A549 (cell line): ENCODE measurements at regions not wholly inside any gene's neighbourhood (a gene's known extent, or its start where the extent isn't known, plus 50 kb on each side); places are given as distances from the start of the nearest gene placed in this dataset.
A peak's percentile ranks its signal among the peaks of the same experiment; 100 is the strongest.

Experiments
- ATAC-seq, 2 experiments: fragments of 200-7000 bp in 1 of 2; fragments of >200 bp in 1 of 2; cut with Nextera tagmentation in 1 of 2; cut with Tn5 transposase in 1 of 2; 3 replicates each; pipeline versions ENCODE4 v1.8.0 to v1.9.1; 2018 to 2020; ENCODE audit warnings: mild to moderate bottlenecking in 1 of 2, moderate library complexity in 1 of 2
- CTCF ChIA-PET: fragments of 300-600 bp; sonication (Branson Sonifier 250); formaldehyde crosslinking; extraction: SDS; loops from one replicate; lab custom pipeline; 2021; ENCODE audit warnings: antibody characterized with exemption, inconsistent platforms; lab: Yijun Ruan, JAX
- POLR2A ChIA-PET: fragments of 350-600 bp; formaldehyde crosslinking; extraction: SDS; loops from one replicate; lab custom pipeline; 2021; ENCODE audit warnings: antibody characterized with exemption, inconsistent platforms; lab: Yijun Ruan, JAX
- DNase-seq, 2 experiments: peaks; one replicate each; pipeline versions ENCODE4 v3.0.0 to v3.0.0-alpha.2; 2011 to 2016; ENCODE audit warnings: low read depth in 1 of 2, low spot score in 1 of 2
- FAIRE-seq: peaks from 2 replicates; lab custom pipeline; 2011; peaks lifted over from hg19 to GRCh38; lab: Jason Lieb, UNC
- H3K27ac ChIP-seq, 2 experiments: fragments of >200 bp; sonication (Bioruptor Twin); formaldehyde crosslinking; 3 replicates each; pipeline ENCODE4 v1.5.1; 2016 to 2017
- H3K4me1 ChIP-seq: fragments of >200 bp; sonication (Bioruptor Twin); formaldehyde crosslinking; 3 replicates; pipeline ENCODE4 v1.6.1; 2016
- H3K4me2 ChIP-seq: fragments of >200 bp; sonication (Bioruptor Twin); formaldehyde crosslinking; 3 replicates; pipeline ENCODE4 v1.6.1; 2016
- H3K4me3 ChIP-seq: fragments of >200 bp; sonication (Bioruptor Twin); formaldehyde crosslinking; 3 replicates; pipeline ENCODE4 v1.5.1; 2016
- H3K9me3 ChIP-seq: fragments of >200 bp; sonication (Bioruptor Twin); formaldehyde crosslinking; 3 replicates; pipeline ENCODE4 v1.6.1; 2016
- CHD2 ChIP-seq: fragments of 150-350 bp; IDR thresholded peaks from 2 replicates; pipeline ENCODE4 v1.6.1; 2014; ENCODE audit warnings: low read length; ENCODE audit not compliant: partially characterized antibody
- EHMT2 ChIP-seq: fragments of 200-600 bp; sonication (generic); IDR thresholded peaks from 2 replicates; pipeline ENCODE4 v1.6.1; 2016; ENCODE audit warnings: antibody characterized with exemption, low read depth, mild to moderate bottlenecking, moderate library complexity
- FOSB ChIP-seq: fragments of 250-450 bp; sonication (Bioruptor Pico); IDR thresholded peaks from 2 replicates; pipeline ENCODE4 v1.5.0; 2020; ENCODE audit warnings: mild to moderate bottlenecking, moderate library complexity
- FOSL2 ChIP-seq, 2 experiments: fragments of 450-650 bp in 1 of 2; fragments of >200 bp in 1 of 2; sonication (Bioruptor Twin) in 1 of 2; formaldehyde crosslinking; IDR thresholded peaks; 2 replicates each; pipeline versions ENCODE4 v1.5.0 to v1.6.1; 2016 to 2020; ENCODE audit warnings: mild to moderate bottlenecking in 1 of 2, moderate library complexity in 1 of 2
- HOXB5 ChIP-seq: fragments of 250-450 bp; sonication (Bioruptor Pico); IDR thresholded peaks from 2 replicates; pipeline ENCODE4 v1.5.0; 2020; ENCODE audit warnings: mild to moderate bottlenecking, moderate library complexity
- KDM5A ChIP-seq: fragments of 200-600 bp; sonication (generic); IDR thresholded peaks from 2 replicates; pipeline ENCODE4 v1.6.1; 2016; ENCODE audit warnings: antibody characterized with exemption, mild to moderate bottlenecking
- PBX3 ChIP-seq: IDR thresholded peaks from 2 replicates; pipeline ENCODE4 v1.6.1; 2012
- PHF8 ChIP-seq: fragments of 200-600 bp; sonication (generic); IDR thresholded peaks from 2 replicates; pipeline ENCODE4 v1.6.1; 2016; ENCODE audit warnings: low read depth, mild to moderate bottlenecking, antibody characterized with exemption, moderate library complexity, borderline replicate concordance
- RAD21 ChIP-seq, 2 experiments: fragments of >200 bp in 1 of 2; sonication (Bioruptor Twin) in 1 of 2; formaldehyde crosslinking in 1 of 2; IDR thresholded peaks in 1 of 2; conservative IDR thresholded peaks in 1 of 2; 2 replicates in 1 of 2; 3 replicates in 1 of 2; pipeline ENCODE4 v1.6.1; 2012 to 2018; ENCODE audit warnings: inconsistent platforms in 1 of 2
- RNF2 ChIP-seq: fragments of 200-600 bp; sonication (generic); IDR thresholded peaks from 2 replicates; pipeline ENCODE4 v1.6.1; 2016; ENCODE audit warnings: low read depth, mild to moderate bottlenecking, antibody characterized with exemption, moderate library complexity, borderline replicate concordance
- WGBS: methylation state at CpG from one replicate; pipeline ENCODE4 v1.1.6; 2017; ENCODE audit errors: missing lambda C conversion rate; 5-methylcytosine and 5-hydroxymethylcytosine counted together
- TF ChIP-seq, protein P1 (sequence below): fragments of 250-450 bp; sonication (Bioruptor Pico); IDR thresholded peaks from 2 replicates; pipeline ENCODE4 v1.5.0; 2021; ENCODE audit warnings: mild to moderate bottlenecking, moderate library complexity, borderline replicate concordance
- TF ChIP-seq, protein P2 (sequence below): fragments of 150-350 bp; IDR thresholded peaks from 2 replicates; pipeline ENCODE4 v1.6.1; 2014; ENCODE audit warnings: low read depth, mild to moderate bottlenecking, low read length
- TF ChIP-seq, protein P3 (sequence below): fragments of 450-650 bp; IDR thresholded peaks from 2 replicates; pipeline ENCODE4 v1.6.1; 2014; ENCODE audit warnings: antibody characterized with exemption

DNA sequence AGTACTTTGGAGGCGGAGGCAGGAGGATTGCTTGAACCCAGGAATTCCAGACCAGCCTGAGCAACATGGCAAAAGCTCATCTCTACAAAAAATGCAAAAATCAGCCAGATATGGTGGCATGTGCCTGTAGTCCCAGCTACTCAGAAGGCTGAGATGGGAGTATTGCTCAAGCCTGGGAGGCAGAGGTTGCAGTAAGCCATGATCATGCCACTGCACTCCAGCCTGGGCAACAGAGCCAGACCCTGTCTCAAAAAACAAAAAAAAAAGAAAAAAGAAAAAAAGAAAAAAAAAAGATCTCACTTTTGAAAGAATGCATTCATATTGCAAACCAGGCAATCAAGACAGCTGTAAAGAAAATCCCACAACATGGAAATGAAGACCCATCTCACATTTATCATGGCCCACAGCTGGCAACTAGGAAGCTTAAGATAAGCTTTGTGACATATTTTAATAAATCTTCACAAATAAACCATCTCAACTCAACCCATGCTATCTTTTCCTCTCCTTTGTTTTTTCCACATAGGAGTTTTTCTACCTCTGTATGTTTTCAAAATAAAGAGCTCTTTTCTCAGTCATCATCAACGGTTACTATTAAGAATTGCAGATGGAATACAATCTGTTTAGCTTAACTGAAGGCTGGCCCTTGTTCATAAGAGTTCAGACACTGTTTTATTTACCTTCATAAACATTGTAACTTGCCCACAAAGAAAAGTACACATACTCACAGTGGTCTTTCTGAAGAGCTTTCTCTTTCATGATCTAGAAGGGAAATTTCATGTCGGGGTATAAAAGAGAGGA is 137.0 kb downstream of the MREG start (continued):
- TF ChIP-seq PHF8 (no peak), FOSL2 (IDR thresholded peaks at IDR 0.05) (no peak), FOSL2 (CRISPR knock-in tag; IDR thresholded peaks at IDR 0.05) (no peak), RNF2 (no peak), PBX3 (no peak)
- TF ChIP-seq, all 56 proteins: peak for 0

- no peak for FAIRE-seq
- ChIA-PET POLR2A (no interaction called here), CTCF (no interaction called here)
- Histone ChIP-seq H3K27ac (0 out of 6 replicates have a peak overlapping the region, but pooled peaks of 1 of the 2 experiments have one; percentile 25), H3K4me1 (peaks cover 19% of the 10 kb centered on the region), H3K4me3 (no peak overlapping the region), H3K9me3 (no peaks in the 10 kb centered on the region), H3K4me2 (no peak overlapping the region)
- 59% methylated on average over 2 of the region's 2 CpGs for WGBS
- no peak for DNase-seq
- TF ChIP-seq CHD2 (no peak), HOXB5 (no peak), FOSB (no peak), EHMT2 (no peak), KDM5A (no peak)
- TF ChIP-seq, protein P1, sequence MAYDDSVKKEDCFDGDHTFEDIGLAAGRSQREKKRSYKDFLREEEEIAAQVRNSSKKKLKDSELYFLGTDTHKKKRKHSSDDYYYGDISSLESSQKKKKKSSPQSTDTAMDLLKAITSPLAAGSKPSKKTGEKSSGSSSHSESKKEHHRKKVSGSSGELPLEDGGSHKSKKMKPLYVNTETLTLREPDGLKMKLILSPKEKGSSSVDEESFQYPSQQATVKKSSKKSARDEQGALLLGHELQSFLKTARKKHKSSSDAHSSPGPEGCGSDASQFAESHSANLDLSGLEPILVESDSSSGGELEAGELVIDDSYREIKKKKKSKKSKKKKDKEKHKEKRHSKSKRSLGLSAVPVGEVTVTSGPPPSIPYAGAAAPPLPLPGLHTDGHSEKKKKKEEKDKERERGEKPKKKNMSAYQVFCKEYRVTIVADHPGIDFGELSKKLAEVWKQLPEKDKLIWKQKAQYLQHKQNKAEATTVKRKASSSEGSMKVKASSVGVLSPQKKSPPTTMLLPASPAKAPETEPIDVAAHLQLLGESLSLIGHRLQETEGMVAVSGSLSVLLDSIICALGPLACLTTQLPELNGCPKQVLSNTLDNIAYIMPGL (CRISPR knock-in tag), result no peak
- TF ChIP-seq, protein P2, sequence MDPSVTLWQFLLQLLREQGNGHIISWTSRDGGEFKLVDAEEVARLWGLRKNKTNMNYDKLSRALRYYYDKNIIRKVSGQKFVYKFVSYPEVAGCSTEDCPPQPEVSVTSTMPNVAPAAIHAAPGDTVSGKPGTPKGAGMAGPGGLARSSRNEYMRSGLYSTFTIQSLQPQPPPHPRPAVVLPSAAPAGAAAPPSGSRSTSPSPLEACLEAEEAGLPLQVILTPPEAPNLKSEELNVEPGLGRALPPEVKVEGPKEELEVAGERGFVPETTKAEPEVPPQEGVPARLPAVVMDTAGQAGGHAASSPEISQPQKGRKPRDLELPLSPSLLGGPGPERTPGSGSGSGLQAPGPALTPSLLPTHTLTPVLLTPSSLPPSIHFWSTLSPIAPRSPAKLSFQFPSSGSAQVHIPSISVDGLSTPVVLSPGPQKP, result no peak
- TF ChIP-seq, protein P3, sequence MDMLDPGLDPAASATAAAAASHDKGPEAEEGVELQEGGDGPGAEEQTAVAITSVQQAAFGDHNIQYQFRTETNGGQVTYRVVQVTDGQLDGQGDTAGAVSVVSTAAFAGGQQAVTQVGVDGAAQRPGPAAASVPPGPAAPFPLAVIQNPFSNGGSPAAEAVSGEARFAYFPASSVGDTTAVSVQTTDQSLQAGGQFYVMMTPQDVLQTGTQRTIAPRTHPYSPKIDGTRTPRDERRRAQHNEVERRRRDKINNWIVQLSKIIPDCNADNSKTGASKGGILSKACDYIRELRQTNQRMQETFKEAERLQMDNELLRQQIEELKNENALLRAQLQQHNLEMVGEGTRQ, result no peak
- peak in 1 of 2 experiments; percentile 47; a peak in 2 of 6 replicates for ATAC-seq
These were observed 138.9 kb downstream of the MREG start for GRCh38 chr2:215874418-215874817.

DNA sequence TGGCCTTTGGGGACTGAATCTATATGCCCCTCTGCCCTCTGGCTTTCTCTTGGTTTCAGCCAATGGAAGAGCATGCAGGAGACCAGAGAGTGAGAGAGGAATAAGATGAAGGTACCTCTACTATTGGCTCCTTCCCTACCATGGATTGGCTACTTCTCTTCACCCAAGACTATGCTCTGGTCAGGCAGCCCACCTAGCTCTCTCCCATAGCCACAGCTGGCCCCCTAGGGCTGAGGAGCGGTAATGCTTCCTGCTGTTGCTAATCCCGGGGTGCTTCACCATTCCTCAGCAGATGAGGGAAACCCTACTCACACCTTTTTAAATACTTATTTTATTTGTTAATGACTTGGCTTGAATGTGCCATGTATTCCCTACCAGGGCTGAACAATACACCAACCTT is 142.4 kb downstream of the MREG start:
- Histone ChIP-seq H3K9me3 (no peaks in the 10 kb centered on the region), H3K27ac (peak overlapping the region; percentile 68 to 70; a peak in 5 of 6 replicates), H3K4me2 (peak overlapping the region; percentile 27; the same call in 1 of the 3 replicates)
- DNase-seq (peak; percentile 15 to 37), FAIRE-seq (no peak)
- WGBS, result 89% methylated on average over 2 of the region's 2 CpGs
- CTCF ChIA-PET, result interaction anchor here (1.6 kb wide), 1 partner anchor 8 kb away, joined by 3 read pairs; no protein-coding TSS in a partner anchor
- POLR2A ChIA-PET, result no interaction called here
- peak in 1 of 2 experiments; percentile 47; a peak in 3 of 5 replicates for TF ChIP-seq RAD21 (conservative IDR thresholded peaks at IDR 0.05 in 1 of 2, IDR thresholded peaks at IDR 0.05 in 1 of 2)
- TF ChIP-seq, protein P3, result no peak
- TF ChIP-seq, all 56 proteins: peak for 1
- no peak overlapping the region for H3K4me3 ChIP-seq
- H3K4me1 ChIP-seq, result peaks cover 14% of the 10 kb centered on the region
- ATAC-seq, result peak; percentile 71 to 94; a peak in 5 of 6 replicates
